ENCODE measurements at regions not wholly inside any gene's neighbourhood (a gene's known extent, or its start where the extent isn't known, plus 50 kb on each side); places are given as distances from the start of the nearest gene placed in this dataset.
"Not testable (repeated sequence)": the region's sequence is repeated elsewhere in the genome, so short reads cannot be mapped to it uniquely, and the experiment has no call there.

GRCh38 chr9:105978336-105978735 lies 284.0 kb downstream of the TMEM38B start:
- no peak for DNase-seq (ENCODE audit: low read depth)

DNA sequence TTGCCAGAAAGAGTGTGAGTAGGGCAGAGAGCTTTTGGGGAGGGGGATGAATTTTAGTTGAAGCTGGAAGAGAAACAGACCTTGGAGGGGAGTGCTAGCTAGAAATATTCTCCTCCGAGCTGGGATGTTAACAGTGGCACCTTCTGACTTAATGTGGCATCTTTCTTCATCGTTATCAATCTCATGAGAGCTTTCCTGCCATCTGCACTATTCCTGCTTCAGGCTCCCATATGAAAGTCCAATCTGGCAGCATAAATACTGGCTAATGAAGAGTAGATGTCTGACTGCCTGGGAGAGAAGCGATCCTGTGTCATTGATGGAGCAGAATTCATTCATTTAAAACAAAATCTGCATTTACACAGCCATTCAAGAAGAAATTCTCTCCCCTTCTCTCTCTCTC lies 284.5 kb downstream of the TMEM38B start:
- no peak for DNase-seq (ENCODE audit: low read depth)

DNA sequence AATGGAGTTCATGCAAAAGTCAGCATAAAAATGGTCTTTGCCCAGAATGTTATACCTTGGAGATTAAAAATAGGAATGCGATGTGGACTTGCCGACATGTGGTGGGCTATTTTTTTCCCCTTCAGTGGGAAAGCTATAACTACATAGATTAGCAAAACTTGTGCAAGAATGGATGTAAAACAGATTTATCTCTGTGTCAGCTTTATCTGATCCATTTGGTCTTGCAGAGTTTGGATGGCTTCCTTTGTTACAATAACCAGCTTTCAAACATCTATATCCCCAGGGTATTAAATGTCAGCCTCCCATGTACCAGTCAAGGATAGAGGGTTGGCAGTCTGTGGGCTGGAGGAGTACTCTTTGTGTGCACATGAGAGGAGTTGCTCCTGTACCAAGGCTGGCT lies 284.9 kb downstream of the TMEM38B start:
- no peak for DNase-seq (ENCODE audit: low read depth)

DNA sequence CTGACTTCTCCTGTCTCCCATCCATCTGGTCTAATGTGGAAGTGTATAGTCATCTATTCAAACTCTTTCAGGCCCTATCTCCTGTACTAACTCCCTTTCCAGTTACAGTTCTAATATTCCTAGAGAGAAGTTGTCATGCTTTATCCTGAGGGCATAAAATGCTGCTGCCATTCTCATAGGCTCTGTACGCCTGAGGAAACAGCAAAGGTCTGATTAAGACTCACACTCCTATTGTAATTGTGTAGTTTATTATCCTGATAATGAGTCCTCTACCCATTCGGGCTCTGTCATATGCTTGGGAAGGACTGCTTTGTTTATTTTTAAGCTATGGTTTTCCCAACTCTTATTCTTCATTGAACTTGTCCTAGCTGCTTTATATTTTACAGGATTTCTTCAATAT lies 290.4 kb downstream of the TMEM38B start:
- no peak for DNase-seq (ENCODE audit: low read depth)

- DNase-seq (ENCODE audit: low read depth), result no peak
Measured at GRCh38 chr9:105993116-105993854, 298.9 kb downstream of the TMEM38B start.

- no peak for DNase-seq (ENCODE audit: low read depth)
Measured at GRCh38 chr9:105993921-105994715, 299.8 kb downstream of the TMEM38B start.

DNA sequence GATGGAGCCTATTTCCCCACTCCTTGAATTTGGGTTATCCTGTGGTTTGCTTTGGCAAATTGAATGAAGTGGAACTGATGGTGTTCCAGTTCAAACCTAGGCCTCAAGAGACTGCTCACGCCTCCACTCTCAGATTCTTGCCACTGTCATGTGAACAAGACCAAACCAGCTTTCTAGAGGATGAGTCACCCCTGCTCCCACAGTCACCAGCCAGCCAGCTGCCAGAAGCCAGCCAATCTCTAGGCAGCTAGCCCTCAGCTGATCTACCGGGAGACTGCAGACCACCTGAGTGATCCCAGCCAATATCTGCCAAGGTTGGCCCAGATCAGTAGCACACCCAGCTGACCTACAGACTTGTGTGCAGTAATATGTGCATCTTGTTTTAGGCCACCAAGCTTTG lies 300.6 kb downstream of the TMEM38B start:
- no peak for DNase-seq (ENCODE audit: low read depth)

DNA sequence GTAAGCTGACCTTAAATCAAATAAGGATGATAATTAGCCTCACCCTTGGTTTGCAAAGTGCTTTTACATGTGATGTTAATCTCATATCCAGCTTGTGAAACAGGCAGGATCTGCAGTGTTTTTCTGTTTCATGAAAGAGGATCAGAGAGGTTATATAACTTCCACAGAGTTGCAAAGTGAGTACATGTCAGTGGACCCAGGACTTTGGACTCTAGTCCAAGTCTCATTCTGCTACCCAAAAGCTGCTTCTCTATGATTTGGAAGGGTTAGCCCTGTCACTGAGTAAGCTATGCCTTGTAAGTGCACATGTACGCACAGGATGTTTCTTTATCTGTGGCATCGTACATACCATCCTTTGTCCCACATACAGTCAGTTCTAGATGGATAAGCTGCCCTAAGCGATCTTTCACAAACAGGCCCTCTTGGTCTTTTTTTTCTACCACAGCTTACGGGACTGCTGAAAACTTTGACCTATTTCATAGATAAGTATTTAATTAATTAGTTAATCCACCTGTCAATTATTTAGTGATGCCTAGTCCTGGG lies 322.9 kb downstream of the TMEM38B start:
- DNase-seq (ENCODE audit: low read depth), result no peak

- no peak for DNase-seq (ENCODE audit: low read depth)
Measured at GRCh38 chr9:106019039-106019680, 324.8 kb downstream of the TMEM38B start.

DNA sequence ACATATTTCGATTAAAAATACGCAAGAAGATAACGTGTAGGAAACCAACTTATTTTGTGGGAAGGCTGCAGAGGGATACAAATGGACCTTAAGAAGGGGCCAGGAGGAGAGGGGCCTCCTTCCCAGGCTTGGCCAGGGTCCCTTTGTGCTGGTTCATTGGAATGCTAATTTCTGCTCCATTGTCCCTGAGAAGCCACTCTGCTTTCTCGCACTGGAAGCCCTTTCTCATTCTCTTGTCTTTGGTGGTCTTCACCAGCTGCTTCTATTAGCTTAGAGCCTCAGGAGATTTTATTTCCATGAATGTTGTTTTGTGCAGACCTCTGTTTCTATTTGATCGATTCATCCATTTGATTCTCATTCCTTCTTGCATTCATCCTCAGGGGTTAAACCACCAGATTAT lies 325.4 kb downstream of the TMEM38B start:
- DNase-seq (ENCODE audit: low read depth), result no peak

DNA sequence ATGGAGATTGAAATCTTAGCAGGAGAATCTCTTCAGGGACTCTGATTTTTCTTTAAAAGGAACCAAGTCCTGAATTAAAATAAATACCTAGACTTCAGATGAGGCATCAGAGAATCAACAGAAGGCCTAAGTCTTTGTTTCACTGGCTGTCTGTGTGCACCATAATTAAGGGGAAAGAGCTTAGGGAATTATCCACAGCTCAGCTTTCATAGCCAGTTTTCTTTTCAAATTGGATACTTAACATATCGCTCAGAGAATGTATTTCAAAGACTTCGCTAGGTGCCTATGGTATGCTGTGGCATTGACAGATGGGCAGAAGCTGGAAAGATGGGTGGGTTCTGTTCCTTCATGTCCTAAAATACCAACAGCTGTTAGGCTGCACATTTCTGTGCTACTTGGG lies 325.8 kb downstream of the TMEM38B start:
- DNase-seq (ENCODE audit: low read depth), result no peak

DNA sequence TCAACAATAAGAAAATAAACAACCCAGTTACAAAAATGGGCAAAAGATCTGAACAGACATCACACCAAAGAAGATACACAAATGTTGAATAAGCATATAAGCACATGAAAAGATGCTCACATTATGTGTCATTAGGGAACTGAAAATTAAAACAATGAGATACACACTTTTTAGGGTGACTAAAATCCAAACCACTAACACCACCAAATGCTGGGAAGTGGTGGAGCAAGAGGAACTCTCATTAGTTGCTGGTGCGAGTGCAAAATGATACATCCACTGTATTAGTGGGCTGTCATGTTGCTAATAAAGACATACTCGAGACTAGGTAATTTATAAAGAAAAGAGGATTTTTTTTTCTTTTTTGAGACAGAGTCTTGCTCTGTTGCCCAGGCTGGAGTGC lies 329.1 kb downstream of the TMEM38B start:
- DNase-seq (ENCODE audit: low read depth), result no peak

GRCh38 chr9:106025453-106025852 lies 331.1 kb downstream of the TMEM38B start:
- no peak for DNase-seq (ENCODE audit: low read depth)

- not testable (repeated sequence) for DNase-seq (ENCODE audit: low read depth)
Measured at GRCh38 chr9:106030146-106030545, 335.8 kb downstream of the TMEM38B start.

DNA sequence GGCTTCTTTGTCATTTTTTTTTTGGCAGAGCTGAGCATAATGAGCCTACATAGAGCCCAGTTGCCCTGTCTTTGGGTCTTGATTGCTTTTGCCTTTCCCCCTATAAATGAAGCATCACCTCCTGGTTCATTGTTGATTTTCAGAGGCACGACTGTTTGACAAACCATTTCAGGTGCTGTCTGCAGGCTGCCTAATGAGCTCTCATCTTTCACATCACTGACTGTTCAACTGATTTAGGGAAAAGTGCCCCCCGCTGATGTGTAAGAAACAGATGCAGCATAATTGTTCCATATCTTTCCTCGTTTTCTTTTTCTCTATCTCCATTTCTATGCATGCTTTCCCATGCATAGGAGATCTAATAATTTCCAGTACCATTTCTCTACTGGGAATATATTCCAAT lies 338.6 kb downstream of the TMEM38B start:
- no peak for DNase-seq (ENCODE audit: low read depth)

- no peak for DNase-seq (ENCODE audit: low read depth)
Measured at GRCh38 chr9:106035806-106036205, 341.5 kb downstream of the TMEM38B start.

GRCh38 chr9:106038266-106039001 lies 344.1 kb downstream of the TMEM38B start:
- no peak for DNase-seq (ENCODE audit: low read depth)

GRCh38 chr9:106039151-106039935 lies 345.0 kb downstream of the TMEM38B start:
- DNase-seq (ENCODE audit: low read depth), result no peak

GRCh38 chr9:106041920-106042319 lies 347.6 kb downstream of the TMEM38B start:
- not testable (repeated sequence) for DNase-seq (ENCODE audit: low read depth)

- DNase-seq (ENCODE audit: low read depth), result no peak
Measured at GRCh38 chr9:106051545-106051944, 357.2 kb downstream of the TMEM38B start.

DNA sequence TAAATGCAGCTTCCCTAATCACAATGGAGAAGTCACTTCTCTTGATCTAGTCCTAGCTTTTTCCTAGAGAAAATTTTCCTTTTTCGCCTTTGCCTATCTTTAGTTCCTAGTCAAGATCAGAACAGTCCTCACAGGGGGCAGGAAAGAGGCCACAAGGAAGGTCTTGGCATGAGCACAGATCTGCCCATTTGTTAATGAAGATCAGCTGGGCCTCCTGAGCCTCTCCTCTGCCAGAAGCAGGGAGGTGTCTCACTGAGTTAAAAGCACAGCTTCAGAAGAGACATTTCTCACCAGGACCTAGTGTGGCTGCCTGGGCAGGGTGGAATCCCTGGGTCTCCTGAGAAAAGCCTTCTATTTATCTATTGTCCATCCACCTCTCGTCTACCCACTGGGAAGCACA lies 357.8 kb downstream of the TMEM38B start:
- no peak for DNase-seq (ENCODE audit: low read depth)
